Mucosa of gallbladder (tissue), 1 donor: ENCODE measurements at regions not wholly inside any gene's neighbourhood (a gene's known extent, or its start where the extent isn't known, plus 50 kb on each side); places are given as distances from the start of the nearest gene placed in this dataset.

Experiments
- DNase-seq: peaks from one replicate; pipeline ENCODE4 v3.0.0-alpha.2; 2020; ENCODE audit warnings: low spot score
- donor health status: DM: no; HTN: no; CAD: no.

DNA sequence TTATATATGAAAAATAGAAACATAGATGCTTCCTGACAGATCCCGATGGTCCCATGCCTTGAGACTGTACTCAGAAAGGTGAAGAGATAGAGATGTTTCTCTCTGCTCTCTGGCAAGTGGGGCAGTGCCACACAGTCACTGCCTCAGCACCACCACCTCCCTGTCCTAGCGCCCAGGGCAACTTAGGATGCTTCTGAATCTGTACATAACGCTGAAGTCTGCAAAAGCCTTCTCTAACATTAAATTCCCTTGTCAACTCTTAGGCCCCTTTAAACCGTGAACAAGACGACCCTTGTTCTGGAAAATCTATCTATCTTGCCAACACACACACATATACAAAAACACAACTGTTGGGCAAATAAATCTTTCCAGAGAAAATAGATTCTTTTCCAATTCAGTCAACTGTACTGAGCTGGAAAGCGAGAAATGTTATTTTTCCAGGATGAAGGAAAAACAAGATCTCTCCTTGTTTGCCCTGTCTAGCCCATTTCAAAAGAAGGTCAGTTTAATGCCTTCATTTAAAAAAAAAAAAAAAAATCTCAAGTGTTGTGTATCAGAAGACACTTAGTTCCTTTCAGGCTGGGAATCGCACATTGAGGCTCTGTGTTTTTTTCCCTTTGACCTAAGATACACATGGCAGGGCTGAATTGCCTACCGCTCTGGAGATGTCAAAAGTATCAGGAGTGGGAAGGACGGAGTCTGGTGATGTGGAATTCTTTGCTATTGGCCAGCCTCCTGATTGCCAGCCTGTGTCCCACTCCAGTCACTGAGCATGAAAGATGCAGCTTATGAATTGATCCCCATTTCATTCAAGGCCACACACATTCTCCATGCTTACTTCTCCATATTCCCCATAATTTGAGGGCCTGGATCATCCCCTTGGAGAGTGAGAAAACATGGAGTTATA, 241.4 kb downstream of the LACC1 start:
- DNase-seq = no peak

- DNase-seq = no peak
These were observed 244.6 kb downstream of the LACC1 start for GRCh38 chr13:44124352-44124751.

GRCh38 chr13:44125943-44126469, 246.3 kb downstream of the LACC1 start:
- DNase-seq = no peak

- DNase-seq = no peak
These were observed 245.0 kb upstream of the SERP2 start for GRCh38 chr13:44128552-44129001.

GRCh38 chr13:44129418-44129817, 244.2 kb upstream of the SERP2 start:
- DNase-seq = no peak

DNA sequence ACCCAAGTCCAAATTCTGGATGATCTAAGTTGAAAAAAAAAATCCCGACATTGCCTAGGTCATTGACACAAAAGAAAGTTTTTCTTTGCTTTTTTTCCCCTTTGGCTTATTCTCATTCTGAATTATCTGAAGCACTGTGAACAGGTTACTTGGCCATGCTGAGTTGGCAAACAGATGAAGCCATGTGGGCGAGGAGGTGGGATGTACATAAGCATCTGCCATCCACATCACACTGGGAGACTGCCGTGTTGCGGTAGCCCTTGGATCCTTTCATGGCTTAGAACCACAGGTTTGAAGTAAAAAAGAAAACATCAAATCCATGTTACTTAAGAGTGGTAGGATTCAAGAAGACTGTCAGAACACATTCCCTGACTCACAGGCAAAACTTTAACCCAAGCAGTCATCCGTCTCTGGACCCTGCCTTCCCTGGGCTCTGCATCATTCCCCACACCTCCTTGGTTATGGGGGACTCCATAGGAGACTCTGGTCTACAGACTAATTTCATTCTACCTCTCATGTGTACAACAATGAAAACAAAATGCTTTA, 242.5 kb upstream of the SERP2 start:
- no peak for DNase-seq

DNA sequence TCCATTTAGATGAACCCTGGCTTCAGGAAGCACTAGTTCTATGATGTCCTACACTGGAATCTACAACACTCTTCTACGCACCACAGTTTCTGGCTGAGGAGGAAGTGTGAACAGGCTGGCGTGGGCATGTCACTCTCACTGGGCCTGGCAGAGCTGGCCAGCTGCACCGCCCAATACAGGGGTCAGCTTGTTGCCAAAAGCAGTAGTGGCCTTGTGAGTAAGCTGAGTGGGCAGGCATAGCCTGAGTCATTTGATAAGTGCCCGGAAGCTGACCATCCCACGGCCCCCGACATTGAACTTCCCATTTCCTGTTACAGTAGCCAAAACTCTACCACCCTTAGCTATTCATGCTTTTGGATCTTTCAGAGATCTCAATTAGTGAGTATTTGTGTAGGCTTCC, 240.9 kb upstream of the SERP2 start:
- peak; percentile 65 for DNase-seq

GRCh38 chr13:44133626-44134025, 240.0 kb upstream of the SERP2 start:
- no peak for DNase-seq

DNA sequence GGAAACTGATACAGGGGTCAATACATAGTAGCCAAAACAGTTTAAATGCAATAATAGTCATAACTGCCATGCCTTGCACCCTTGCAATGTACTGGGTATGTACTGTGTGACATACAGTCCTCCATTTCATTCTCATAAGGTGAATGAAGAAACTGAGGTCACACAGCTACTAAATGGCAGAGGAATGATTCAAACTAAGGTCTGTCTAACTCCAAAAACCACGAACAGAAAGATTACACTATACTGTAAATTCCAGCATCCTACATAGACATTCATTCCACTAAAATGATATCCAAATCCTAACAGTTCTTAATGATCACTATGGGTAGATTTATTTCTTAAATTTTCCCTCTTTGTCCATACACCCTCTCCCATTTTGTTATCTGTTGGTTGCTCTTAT, 238.1 kb upstream of the SERP2 start:
- DNase-seq = no peak

- DNase-seq = no peak
These were observed 236.8 kb upstream of the SERP2 start for GRCh38 chr13:44136696-44137268.

DNA sequence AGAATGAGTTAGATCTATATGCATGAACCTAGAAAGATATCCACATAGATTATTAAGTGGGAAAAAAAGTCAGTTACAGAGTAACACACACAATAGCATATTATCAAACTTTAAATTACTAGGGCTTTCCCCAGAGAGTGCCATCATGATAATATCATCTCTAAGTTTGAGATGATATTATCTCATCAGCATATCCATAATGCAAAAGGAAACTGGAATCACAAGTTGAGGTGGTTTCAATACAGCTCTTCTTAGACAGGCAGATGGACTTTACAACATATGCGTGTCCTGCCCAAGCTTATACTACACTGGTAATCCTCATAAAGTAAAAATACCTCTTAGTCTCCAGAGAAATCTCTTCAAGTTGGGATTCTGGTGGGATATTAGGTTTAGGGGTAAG, 236.2 kb upstream of the SERP2 start:
- DNase-seq = no peak

- peak; percentile 23 for DNase-seq
These were observed 233.5 kb upstream of the SERP2 start for GRCh38 chr13:44140146-44140545.

GRCh38 chr13:44140888-44141724, 232.5 kb upstream of the SERP2 start:
- no peak for DNase-seq

DNA sequence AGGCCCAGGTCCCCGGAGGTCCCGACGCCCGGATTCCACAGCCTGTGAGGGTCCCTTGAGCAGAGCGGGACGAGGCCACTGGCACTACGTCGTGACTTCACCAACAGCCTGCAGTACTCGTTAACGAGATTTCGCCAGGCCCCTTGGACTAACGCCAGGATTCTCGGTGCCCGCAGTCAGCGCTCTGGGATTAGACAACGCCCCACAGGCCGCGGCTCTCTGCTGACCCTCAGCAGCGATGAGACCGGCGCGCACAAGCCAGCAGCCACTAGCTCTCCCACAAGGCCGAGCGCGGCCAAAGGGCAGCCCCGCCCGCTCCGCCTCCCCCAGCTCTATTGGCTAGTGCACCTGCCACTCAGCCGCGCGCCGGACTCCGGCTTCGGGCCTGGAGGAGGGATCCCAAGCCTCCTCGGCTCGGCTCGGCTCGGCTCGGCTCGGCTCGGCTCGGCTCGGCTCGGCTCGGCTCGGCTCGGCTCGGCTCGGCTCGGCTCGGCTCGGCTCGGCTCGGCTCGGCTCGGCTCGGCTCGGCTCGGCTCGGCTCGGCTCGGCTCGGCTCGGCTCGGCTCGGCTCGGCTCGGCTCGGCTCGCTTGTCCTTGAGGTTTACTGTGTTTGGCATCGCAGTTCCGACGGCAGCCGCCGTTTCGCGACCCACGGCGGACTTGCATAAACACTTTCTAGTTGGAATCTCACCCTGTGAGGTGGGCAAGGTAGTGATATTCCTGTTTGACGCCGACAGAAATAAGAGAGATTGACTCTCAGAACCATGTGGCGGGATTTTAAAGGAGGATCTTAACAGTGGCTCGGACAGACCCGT, 231.7 kb upstream of the SERP2 start:
- DNase-seq = peak; percentile 98

DNA sequence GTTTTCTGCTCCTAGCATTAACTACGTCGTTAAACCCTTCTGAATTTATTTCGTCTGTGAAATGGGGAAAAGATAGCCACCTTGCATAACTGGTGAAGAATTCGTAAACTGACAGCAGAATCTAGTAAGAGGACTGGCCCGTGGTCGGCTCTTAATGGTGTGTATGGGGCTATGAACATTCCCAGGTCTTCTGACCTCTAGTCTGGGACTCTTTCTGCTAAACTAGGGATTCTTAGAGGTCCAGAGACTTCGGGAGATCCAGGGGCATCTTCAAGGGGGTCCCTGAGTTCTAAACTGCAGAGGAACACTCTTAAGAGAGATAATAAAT, 231.1 kb upstream of the SERP2 start:
- no peak for DNase-seq

DNA sequence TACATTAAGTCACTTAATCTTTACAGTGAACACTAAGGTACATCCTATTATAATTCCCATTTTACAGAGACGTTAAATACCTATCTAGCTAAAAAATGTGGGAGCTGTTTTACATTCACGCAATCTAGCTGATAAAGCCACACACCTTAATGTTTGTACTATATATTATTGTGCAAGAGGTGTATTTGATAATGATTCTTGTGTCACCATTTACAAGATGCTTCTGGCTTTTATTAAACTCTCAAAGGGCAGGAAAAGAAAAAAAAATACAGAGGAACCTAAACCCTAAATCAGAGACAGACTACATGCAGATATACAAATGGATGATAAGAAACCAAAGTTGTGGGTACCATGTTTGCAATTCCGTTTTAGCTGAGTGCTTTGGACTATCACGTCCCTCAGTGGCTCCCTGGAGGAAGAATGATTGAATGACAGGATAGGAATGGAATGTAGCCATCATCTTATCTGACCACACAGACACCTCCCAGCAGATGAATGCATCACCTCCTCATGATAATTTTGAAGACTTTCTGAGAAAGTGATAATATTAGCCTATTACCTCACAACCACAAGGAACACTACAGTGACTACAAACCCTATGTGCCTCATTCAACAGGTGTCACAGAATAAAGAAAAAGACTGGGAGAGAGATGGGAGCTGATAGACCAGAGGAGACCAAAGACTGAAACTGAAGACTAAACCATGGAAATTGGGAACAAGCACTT, 230.5 kb upstream of the SERP2 start:
- no peak for DNase-seq

DNA sequence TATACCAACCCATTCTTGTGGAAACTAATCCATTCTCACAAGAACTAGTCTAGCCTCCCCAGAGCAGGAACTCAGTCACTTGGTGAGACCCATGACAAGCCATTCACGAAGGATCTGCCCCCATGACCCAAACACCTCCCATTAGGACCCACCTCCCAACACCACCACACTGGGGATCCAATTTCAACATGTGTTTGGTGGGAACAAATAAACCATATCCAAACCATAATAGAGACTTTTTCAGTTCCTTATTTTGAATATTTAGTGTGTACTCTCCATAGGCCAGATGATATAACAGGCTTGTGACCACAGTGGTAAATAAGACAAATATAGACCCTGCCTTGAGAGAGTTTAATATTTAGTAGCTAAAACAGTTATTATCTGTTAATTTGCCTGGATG, 227.5 kb upstream of the SERP2 start:
- DNase-seq = no peak

DNA sequence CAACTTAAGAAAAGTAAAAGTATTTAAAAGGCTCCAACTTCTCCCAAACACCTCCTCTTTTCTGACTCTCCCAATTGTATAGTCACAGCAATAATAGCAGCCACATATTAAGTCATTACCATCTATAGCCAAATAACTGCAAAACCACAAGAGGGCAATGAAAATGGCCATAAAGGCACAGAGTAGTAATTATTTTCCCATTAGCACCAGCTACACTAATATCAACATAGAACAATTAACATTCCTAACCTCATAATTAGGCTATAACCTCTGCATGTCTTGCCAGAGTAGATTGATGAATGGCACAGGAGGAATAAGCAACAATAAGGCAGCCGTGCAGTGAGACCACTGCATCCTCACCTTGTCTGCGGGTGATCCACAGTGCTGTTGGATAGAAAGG, 226.4 kb upstream of the SERP2 start:
- DNase-seq = no peak

DNA sequence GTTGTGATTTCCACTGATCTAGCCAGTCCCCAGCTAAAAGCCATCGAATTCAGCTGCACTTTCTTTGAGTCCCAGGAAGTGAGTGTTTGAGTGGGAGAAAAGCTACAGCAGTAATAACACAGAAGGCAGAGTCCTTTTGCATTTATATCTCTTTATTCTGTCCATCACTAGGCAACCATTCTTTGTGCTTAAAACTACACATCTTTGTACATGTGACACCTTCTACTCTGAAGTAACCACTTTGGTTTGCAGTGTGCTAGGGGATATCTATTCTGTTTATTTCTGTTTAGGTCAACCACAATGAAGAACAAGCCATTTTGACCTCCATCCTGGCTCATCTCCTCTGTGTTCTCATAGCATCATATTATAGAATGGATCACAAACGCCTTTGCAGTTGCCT, 226.0 kb upstream of the SERP2 start:
- no peak for DNase-seq

DNA sequence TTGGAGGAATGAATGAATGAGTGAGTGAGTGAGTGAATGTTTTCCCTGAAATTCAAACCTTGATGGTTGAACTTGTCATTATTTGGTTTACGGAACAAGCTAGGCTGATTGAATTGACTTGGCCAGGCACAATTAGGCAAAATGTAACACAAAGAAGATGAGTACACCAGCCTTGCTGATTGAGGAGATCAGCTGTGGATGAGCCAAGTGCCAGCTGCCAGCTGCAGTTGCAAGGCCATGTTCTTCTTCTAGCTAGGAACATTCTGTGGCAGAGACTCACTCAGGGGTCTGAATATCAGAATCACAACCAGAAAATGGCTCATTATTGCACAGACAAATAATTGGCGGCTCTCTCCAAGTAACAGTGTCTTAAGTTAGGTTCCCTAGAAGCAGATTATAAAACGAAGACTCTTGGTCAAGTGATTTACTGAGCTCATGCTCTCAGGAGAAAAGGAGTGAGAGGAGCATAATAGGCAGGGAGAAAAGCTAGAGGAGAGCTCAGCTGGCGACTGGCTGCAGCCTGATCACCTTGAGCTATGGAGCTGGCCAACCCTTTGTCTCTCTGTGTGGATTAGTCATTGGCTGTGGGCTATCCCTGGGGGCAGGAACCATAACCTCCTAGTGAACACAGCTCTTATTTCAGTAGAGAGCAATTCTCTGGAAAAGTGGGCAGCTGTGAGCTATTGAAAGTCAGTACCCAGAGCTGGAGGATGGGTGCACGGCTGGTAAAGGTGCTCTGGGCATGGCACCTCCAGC, 225.3 kb upstream of the SERP2 start:
- no peak for DNase-seq
